Mucosa of gallbladder (tissue), 1 donor: ENCODE measurements at regions not wholly inside any gene's neighbourhood (a gene's known extent, or its start where the extent isn't known, plus 50 kb on each side); places are given as distances from the start of the nearest gene placed in this dataset.
"Not testable (repeated sequence)": the region's sequence is repeated elsewhere in the genome, so short reads cannot be mapped to it uniquely, and the experiment has no call there.

Experiments
- DNase-seq: peaks from one replicate; pipeline ENCODE4 v3.0.0-alpha.2; 2020; ENCODE audit warnings: low spot score
- donor health status: DM: no; HTN: no; CAD: no.

DNA sequence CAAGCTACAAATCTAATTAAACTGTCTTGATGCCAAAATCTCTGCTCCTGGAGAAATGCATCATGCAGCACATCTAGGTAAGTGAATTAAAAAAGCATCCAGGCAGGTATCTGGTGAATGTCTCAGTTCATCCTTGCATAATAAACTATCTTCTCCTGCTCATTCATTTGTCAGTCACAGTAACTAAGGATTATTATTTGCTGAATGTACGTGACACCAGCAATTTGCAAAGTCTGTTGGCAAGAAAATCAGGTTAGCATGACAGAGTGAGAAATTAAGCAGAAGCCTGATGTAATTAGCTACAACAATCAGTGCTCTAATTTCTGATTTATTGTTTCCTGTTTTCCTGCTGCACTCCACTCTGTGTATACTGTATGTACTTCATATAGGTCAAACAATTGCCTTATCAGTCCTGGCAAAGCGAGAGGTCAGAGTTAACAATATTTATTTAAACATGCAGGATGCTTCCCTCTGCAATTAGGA, 213.6 kb downstream of the FBXO8 start:
- no peak for DNase-seq

DNA sequence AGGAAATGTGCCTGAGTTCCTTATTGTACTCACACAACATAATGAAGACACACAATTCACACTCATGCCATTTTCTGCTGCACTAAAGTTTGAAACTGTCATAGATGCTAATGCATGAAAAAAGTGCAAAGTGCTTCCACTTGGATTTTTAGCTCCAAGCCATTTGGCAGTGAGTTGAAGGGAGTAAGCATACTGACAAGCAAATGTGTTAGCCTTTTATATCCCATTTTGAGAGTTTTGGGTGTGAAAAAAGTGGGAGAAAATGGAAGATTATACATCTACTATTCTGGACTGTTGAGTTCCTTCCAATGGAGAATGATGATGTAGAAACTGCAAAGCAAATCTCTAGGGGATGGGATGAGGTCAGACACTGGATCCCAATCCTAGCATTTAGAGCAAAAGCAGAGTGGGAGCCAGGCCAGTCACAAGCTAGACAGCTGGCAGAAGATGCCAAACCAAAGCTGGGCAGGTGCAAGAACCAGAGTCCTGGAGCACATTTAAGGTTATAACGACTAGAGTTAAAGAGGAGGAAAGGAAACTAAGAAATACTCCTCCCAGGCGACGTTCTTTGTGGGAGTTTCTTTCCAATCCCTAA, 216.8 kb downstream of the FBXO8 start:
- DNase-seq: no peak

DNA sequence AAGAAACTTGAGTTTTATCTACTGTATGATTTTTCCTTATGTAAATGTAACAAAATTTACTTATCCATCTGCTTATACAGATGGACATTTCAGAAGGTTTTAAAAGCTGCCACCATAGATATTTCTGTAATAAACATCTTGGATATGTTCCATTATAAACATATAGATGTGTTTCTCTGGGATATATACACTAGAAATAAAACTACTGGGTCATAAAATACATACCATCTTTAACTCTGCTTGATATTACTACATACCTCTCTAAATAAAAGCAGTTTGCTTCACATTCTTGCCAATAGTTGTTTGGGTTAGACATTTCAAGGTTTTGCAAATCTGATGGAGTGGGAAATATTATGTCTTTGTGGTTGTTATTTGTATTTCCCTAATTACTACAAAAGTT, 220.6 kb downstream of the FBXO8 start:
- no peak for DNase-seq

DNA sequence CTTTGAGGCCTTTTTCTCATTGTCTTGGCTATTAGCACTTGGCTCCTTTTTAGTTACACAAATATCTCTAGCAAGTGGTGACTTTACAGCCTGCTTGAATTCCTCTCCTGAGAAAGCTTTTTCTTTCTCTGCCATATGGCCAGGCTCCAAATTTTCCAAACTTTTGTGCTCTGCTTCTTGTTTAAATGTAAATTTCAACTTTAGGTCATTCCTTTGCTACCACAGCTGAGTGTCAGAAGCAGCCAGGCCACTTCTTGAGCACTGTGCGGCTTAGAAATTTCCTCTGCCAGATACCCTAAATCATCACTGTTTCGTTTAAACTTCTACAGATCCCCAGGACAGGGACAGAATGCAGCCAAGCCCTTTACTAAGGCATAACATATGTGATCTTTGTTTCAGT, 222.4 kb downstream of the FBXO8 start:
- DNase-seq: no peak

DNA sequence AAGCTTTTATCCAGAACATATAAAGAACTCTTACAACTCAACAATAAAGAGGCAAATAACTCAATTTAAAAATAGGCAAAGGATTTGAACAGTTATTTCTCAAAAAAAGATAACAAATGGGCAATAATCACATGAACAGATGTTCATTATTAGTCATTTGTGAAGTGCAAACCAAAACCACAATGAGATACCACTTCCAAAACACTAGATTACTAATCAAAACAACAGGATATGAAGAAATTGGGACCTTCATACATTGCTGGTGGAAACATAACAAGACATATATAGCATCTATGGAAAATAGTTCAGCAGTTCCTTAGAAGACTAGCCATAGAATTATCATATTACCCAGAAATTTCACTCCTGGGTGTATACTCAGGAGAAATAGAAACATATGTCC, 224.6 kb downstream of the FBXO8 start:
- no peak for DNase-seq

DNA sequence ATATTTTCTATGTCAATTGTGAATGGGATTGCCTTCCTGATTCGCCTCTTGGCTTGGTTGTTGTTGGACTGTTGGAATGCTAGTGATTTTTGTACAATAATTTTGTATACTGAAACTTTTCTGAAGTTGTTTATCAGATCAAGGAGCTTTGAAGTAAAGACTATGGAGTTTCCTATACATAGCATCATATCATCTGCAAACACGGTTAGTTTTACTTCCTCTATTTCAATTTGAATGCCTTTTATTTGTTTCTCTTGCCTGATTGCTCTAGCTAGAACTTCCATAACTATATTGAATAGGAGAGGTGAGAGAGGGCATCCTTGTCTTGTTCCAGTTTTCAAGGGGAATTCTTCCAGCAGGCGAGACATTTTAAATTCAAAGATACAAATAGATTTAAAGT, 226.5 kb downstream of the FBXO8 start:
- DNase-seq: no peak

DNA sequence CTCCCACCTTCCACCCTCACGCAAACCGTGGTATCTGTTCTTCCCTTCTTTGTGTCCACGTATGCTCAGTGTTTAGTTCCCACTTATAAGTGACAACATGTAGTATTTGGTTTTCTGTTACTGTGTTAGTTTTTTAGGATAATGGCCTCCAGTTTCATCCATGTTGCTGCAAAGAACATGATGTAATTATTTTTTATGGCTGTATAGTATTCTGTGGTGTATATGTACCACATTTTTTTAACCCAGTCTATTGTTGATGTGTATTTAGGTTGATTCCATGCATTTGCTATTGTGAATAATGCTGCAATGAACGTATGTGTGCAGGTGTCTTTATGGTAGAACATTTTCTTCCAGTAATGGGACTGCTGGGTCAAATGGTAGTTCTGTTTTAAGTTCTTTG, 228.1 kb downstream of the FBXO8 start:
- DNase-seq: no peak

DNA sequence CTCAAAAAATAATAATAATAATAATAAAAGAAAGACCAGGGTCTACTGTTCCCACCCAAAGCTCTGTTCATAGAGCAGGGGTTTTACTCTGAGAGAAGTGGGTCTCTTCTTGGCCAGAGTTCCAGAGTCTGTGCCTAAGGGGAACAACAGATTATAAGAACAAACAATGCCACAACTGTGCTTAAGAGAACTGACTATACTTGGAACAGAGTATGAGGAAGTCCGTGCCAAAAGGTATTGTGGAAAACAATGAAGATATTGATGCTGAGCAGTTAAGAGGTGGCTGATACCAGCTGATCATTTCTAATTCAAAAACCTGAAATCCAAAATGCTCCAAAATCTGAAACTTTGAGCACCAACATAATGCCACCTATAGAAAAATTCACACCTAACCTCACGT, 229.6 kb downstream of the FBXO8 start:
- no peak for DNase-seq

DNA sequence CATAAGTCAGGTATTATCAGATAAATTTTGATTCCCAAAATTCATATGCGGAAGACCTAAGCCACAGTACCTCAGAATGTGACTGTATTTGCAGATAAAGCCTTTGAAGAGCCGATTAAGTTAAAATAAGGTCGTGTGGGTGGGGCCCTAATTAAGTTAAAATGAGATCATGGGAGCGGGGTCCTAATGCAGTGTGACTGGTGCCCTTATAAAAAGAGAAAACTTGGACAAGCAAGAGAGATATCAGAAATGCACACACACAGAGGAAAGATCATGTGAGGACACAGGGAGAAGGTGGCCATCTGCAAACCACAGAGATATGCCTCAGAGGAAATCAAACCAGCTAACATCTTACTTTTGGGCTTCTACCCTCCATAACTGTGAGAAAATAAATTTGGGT, 236.1 kb downstream of the FBXO8 start:
- no peak for DNase-seq

DNA sequence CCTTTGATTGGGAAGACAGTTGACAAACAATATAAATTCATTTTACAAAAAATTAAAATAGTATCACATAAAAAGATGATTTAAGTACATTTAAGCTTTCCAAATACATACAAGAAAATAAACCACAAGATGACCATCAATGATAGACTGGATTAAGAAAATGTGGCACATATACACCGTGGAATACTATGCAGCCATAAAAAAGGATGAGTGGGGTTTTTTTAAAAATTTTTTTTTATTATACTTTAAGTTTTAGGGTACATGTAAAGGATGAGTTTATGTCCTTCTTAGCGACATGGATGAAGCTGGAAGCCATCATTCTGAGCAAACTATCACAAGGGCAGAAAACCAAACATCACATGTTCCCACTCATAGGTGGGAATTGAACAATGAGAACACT, 237.6 kb downstream of the FBXO8 start:
- not testable (repeated sequence) for DNase-seq

DNA sequence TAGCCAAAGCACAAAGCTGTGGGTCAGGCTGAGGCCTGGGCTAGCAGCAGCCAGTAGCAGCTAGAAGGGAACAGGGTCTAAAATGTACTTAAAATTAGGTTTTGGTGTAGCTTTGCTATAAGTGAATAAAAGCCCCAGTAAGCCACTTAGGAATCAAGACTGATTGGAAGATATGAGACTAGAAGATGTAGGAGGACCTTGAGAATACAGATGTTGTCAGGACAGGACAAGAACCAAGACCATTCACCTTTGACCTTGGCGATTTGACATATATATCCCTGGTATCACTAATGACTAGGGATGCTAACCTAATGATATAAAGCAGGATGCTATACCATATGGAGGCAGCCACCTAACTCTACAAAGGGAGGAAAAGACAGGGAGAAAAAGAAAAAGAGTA, 238.1 kb downstream of the FBXO8 start:
- DNase-seq: no peak

DNA sequence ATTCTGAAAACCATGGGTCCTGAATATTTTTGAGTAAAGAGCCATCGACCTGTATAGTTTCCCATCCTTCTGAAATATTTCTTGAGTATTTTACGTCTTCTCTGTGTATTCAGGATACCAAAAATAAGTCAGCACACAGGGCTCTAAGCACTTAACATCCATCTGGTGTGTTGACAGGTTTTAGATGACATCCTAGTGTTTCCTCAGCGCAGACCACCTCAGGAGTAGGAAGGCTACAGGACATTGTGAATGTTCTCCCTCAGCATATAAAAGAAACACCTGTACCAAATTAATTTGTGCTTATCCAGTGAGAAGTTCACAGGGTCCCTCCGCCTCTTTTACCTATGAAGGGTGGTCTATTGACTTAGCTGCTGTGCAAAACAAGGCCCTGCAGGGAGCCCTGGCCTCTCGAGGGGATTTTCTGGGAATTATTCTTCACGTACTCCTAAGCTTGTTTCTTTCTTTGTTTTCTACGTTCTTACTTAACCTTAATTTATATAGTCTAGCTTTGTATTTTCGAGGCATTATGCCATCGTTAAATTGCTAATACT, 241.8 kb downstream of the FBXO8 start:
- no peak for DNase-seq

DNA sequence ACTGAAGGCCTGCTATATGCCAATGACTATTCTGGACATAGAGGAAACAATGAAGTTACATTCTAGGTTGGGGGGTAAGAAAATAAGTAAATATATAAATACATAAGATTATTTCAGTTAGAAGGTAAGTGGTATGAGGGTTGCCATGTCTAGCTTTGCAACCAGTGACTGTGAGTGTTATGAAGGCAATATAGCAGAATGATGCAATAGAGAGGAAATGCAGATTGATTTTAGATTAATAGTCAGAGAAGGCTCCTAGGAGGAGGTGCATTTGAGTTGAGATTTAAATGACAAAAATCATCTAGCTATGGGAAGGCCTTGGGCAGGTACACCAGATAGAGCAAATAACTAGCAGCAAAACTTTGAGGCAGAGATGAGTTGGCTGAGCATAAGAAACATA, 243.2 kb downstream of the FBXO8 start:
- DNase-seq: no peak

DNA sequence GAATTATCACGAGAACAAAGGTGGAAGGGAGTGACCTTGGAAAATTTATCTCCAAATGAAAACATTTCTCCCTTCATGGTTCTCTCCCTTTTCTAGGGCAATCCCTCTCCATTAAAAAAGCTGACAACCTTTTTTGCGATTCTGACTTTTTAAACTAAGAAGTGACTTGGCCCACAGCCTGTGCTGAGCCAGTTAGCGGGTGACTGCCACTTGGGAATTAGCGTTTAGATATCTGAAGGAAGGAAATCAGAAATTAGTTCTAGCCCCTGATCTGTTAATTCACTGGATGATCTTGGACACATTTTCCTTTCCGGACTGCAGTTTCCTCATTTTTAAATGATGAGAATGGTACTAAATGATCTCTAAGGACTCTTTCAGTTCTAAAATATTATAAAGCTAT, 245.0 kb downstream of the FBXO8 start:
- no peak for DNase-seq

DNA sequence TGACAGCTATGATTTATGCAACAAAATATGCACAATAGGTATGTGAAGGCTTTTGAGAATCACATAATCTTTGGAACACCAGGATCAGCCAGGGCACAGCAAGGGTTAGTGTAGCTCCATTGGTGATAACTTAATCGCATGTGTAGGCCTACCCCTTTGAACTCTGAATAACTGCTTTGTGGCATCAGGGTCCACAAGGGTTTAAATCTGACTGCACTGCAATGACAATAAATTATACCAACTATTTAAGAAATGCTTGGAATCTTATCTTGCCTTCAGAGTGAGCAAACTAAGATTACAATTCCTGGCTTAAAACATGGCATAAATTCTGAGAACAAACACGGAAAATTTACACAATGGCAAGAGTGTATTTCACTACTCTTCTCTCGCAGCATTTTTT, 245.8 kb downstream of the FBXO8 start:
- DNase-seq: no peak

DNA sequence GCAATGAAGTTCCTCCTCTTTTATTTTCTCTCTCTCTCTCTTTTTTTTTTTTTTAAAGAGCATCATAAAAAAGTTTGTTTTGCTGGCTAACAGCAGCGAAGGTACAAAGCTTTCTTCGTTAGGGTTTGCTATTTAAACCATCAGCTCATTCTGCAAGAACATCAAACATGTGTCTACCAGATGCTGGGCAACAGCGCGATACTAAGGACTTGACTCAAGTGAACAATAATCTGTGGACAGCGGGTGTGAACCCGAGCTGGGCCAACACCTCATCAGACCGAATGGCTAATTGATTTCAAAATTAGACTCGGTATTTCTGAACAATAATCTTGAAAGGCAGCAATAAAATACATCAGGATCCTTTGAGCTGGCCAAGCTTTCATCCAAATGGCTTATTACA, 246.4 kb downstream of the FBXO8 start:
- DNase-seq: no peak

DNA sequence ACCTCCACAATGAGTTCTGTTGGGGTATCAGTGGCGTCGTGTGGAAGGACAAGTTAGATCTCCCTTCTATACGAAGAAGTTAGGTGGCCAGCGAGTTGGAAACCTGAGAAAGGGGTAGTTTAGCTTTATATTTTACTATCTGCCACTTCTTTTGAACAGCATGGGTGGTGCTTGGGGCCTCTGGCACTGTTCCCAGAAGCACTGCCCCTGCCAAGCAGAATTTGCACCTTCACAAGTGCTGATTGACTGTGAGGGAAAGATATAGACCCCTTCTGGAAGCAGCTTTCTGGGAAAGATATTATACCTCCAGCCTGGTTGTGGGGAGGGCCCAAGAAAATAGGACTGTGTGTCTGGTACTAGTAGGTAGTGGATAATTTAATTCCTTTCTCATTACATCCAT, 246.9 kb downstream of the FBXO8 start:
- DNase-seq: no peak

DNA sequence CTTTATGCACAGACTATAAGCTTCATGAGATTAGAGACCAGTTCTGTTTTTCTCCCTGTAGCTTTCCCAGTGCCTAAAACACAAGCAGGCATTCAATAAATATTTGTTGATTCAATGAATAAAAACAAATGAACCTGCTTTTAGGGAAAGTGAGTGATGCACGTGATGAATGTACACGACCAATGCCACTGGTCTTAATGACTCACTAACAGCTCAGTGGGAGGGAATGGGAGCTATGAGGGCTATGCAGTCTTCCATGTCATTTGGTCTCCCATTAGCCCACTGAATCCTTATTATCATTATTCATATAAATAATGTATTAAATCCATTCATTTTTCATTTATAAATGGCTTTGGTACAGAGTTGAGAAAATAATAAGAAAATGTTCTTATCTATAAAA, 247.4 kb downstream of the FBXO8 start:
- no peak for DNase-seq

DNA sequence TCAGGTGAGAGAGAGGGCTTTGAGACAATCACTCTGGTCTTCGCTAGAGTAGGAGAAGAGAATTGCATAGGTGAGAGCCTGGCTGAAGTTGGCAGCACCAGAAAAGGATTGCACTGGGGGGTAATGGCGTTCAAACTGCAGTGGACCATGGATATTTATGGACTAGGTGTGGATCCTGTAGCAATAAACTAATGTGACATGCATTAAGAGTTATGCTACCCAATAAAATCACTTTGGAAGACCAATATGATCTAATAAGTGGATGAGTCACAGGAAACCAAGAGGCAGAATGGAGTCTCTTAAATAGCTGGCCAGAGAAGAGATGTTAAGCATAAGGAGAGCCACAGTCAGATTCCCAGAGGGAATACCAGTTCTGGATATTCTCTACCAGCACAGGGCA, 259.8 kb downstream of the FBXO8 start:
- DNase-seq: no peak

DNA sequence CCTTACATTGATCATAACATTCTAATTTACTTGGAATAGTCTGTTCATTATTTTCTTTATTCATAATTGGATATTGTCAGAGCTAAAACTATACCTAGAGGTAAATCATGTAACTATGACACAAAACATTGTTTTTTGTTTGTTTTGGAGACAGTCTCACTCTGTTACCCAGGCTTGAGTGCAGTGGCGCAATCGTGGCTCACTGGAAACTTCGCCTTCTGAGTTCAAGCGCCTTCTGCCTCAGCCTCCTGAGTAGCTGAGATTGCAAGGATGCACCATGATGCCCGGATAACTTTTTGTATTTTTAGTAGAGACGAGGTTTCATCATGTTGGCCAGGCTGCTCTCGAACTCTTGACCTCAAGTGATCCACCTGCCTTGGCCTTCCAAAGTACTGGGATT, 265.2 kb downstream of the FBXO8 start:
- DNase-seq: no peak

DNA sequence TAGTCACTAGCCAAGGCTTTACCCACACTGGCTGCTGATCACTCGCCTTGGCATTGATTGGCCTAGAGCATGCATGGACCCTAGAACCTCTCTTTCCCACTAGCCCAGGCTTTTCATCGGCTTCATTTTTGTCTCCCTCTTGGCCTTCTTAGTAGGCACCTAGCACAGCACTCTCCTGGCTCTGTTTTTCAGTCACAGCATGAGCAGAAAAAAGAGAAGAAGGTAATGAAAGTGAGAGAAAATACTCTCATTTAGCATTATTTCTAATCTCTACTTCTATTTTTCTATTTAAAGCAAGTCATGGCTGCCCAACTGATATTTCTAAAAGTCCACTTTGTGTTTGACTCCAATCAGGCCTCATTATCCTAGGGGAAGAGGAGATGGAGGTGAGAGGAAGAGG, 267.2 kb downstream of the FBXO8 start:
- DNase-seq: no peak

DNA sequence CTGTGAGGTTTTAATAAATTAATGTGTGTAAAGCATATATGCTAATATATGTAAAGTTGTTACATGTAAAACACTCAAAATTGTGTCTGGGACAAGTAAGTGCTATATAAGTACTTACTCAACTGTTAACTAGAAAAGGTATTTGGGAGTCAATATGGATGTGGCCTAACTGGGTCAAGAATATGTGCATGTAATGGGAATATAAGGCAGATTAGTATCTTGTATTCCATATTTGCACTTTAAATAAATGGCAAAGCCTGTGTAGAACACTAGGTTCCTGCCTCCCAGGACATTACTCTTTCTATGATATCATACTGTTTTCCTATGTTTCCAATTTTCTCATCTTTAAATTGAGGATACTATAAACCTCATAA, 270.6 kb downstream of the FBXO8 start:
- DNase-seq: no peak

DNA sequence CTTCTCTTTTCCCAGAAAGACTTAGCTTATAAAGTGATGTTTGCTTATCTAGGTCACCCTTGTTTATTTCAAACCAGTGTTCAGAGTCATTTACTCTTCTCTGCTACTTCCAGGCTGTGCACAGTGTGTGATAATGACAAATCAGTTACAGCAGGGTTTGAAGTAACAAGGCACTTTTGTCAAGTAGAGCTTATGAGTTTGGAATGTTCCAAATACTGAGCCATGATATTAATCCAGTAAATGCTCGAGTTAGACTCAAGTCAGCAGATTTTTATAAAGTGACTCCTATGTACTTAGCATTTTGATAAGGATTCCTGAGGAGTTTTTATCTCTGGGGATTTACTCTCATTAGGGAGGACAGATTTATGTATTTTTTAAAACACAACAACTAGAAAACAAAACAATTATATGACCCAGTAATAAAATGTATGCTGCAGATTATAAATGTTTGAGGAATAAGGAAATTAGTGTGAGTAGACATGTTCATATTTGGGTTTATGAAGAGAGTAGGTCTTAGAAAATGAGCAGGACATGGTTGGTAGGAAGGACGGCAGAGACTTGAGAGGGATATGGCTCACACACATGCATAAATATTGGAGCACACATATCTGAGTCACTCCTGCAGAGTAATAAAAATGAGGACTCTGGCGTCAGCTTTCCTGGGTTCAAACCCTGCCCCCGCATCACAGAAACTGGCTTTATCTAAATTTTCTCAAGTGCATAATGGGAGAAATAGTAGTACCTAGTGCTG, 271.2 kb downstream of the FBXO8 start:
- DNase-seq: no peak

DNA sequence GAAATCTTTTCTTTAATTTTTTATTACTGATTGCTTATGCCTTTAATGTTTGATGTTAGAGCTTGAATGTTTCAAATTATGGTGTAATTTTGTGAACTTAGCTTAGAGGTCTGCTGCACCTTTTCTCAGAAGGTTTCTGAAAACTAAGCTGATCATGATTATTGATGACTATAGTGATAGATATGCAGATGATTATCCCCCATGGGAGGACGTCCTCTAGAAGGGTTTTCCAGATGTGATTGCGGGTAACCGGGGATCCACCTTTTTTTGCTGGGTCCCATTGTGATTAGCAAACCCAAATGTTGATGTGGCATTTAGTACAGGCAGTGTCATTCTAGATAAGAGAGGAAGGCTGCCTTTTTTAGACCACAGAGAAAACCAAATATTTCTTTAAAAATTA, 272.9 kb downstream of the FBXO8 start:
- no peak for DNase-seq
